ENCODE measurements at regions not wholly inside any gene's neighbourhood (a gene's known extent, or its start where the extent isn't known, plus 50 kb on each side); places are given as distances from the start of the nearest gene placed in this dataset.
"Not testable (repeated sequence)": the region's sequence is repeated elsewhere in the genome, so short reads cannot be mapped to it uniquely, and the experiment has no call there.

- TF ChIP-seq POLR2A (IDR thresholded peaks at IDR 0.05): no peak
- TF ChIP-seq CTCF (IDR thresholded peaks at IDR 0.05): peak in 1 of 3 donors; percentile 91
- DNase-seq (ENCODE audit: low spot score in 2 of 2): no peak
- no peak overlapping the region for H3K4me3 ChIP-seq (ENCODE audit: low read depth, poor library complexity, severe bottlenecking)
- intact Hi-C loops (cut with DNase I; ENCODE audit: low total_unique reads): no loop called here
- WGBS, 2 donors: 55 to 57% methylated on average over 14 of the region's 14 CpGs
Observed at GRCh38 chr17:5763595-5764306, 179.4 kb upstream of the NLRP1 start.

- intact Hi-C loops (cut with DNase I; ENCODE audit: low total_unique reads): no loop called here
- 39 to 46% methylated on average over 13 of the region's 13 CpGs for WGBS, 2 donors
- no peak for DNase-seq (ENCODE audit: low spot score in 2 of 2)
Observed at GRCh38 chr17:5769593-5770354, 185.5 kb upstream of the NLRP1 start.

GRCh38 chr17:5770441-5771270 lies 186.3 kb upstream of the NLRP1 start:
- no peak for DNase-seq (ENCODE audit: low spot score in 2 of 2)
- WGBS, 2 donors: 46 to 56% methylated on average over 8 to 15 of the region's 17 CpGs
- no peak overlapping the region for H3K4me3 ChIP-seq (ENCODE audit: low read depth, poor library complexity, severe bottlenecking)
- no peak for TF ChIP-seq CTCF (IDR thresholded peaks at IDR 0.05)
- no peak for TF ChIP-seq POLR2A (IDR thresholded peaks at IDR 0.05)
- intact Hi-C loops (cut with DNase I; ENCODE audit: low total_unique reads): no loop called here

More at GRCh38 chr17:5769593-5770354, 185.5 kb upstream of the NLRP1 start:
- H3K4me3 ChIP-seq (ENCODE audit: low read depth, poor library complexity, severe bottlenecking): no peak overlapping the region
- TF ChIP-seq POLR2A (IDR thresholded peaks at IDR 0.05) (no peak), CTCF (IDR thresholded peaks at IDR 0.05) (no peak)

GRCh38 chr17:5771271-5771577 lies 186.9 kb upstream of the NLRP1 start:
- intact Hi-C loops (cut with DNase I; ENCODE audit: low total_unique reads); H3K4me3 ChIP-seq (ENCODE audit: low read depth, poor library complexity, severe bottlenecking); DNase-seq (ENCODE audit: low spot score in 2 of 2): not testable (repeated sequence)
- WGBS, 2 donors: 90% methylated on average over 2 of the region's 36 CpGs; no CpG with 5 or more reads in 1 of the 2 donors

- H3K4me3 ChIP-seq (ENCODE audit: low read depth, poor library complexity, severe bottlenecking); intact Hi-C loops (cut with DNase I; ENCODE audit: low total_unique reads); DNase-seq (ENCODE audit: low spot score in 2 of 2): not testable (repeated sequence)
- whole genome bisulfite sequencing, 2 donors: 76 to 78% methylated on average over 11 of the region's 11 CpGs
Observed at GRCh38 chr17:5772017-5772416, 187.7 kb upstream of the NLRP1 start.

GRCh38 chr17:5772720-5773119 lies 188.4 kb upstream of the NLRP1 start:
- TF ChIP-seq CTCF (IDR thresholded peaks at IDR 0.05) (no peak), POLR2A (IDR thresholded peaks at IDR 0.05) (no peak)
- intact Hi-C loops (cut with DNase I; ENCODE audit: low total_unique reads): no loop called here
- no peak overlapping the region for H3K4me3 ChIP-seq (ENCODE audit: low read depth, poor library complexity, severe bottlenecking)
- 54 to 58% methylated on average over 13 of the region's 13 CpGs for WGBS, 2 donors
- peak in 1 of 2 donors; percentile 14 for DNase-seq (ENCODE audit: low spot score in 2 of 2)
